ENCODE measurements at regions not wholly inside any gene's neighbourhood (a gene's known extent, or its start where the extent isn't known, plus 50 kb on each side); places are given as distances from the start of the nearest gene placed in this dataset.

DNA sequence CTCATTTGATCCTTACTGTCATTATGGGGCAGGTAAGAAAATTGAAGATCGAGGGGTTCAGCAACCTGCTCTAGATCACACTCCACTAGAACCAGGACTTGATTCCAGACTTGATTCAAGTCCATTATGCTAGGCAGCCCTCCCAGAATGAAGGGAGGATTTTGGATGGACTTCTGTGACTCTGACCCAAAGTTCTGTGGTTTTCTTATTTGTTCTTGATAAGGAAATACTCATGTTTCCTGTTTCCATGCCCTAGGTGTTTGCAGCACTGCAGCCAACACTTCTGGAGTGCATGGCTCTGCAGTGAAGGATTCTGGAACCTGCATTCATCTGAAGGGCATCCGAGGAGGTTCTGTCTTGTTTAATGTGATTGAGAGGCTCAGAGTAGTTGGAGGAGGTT, 140.0 kb downstream of the FCRL5 start:
- no peak overlapping the region for H3K4me3 Mint-ChIP-seq
- no peak overlapping the region for H3K27ac Mint-ChIP-seq
- H3K27me3 Mint-ChIP-seq (ENCODE audit: insufficient read depth): peaks cover 17% of the 10 kb centered on the region
- DNase-seq: no peak
- H3K4me1 Mint-ChIP-seq (ENCODE audit: low read depth): no peaks in the 10 kb centered on the region
- TF ChIP-seq, protein P1, sequence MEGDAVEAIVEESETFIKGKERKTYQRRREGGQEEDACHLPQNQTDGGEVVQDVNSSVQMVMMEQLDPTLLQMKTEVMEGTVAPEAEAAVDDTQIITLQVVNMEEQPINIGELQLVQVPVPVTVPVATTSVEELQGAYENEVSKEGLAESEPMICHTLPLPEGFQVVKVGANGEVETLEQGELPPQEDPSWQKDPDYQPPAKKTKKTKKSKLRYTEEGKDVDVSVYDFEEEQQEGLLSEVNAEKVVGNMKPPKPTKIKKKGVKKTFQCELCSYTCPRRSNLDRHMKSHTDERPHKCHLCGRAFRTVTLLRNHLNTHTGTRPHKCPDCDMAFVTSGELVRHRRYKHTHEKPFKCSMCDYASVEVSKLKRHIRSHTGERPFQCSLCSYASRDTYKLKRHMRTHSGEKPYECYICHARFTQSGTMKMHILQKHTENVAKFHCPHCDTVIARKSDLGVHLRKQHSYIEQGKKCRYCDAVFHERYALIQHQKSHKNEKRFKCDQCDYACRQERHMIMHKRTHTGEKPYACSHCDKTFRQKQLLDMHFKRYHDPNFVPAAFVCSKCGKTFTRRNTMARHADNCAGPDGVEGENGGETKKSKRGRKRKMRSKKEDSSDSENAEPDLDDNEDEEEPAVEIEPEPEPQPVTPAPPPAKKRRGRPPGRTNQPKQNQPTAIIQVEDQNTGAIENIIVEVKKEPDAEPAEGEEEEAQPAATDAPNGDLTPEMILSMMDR (IDR thresholded peaks at IDR 0.05): no peak
- no peaks in the 10 kb centered on the region for H3K9me3 Mint-ChIP-seq
- H3K36me3 Mint-ChIP-seq (ENCODE audit: low read depth): no peaks in the 10 kb centered on the region

DNA sequence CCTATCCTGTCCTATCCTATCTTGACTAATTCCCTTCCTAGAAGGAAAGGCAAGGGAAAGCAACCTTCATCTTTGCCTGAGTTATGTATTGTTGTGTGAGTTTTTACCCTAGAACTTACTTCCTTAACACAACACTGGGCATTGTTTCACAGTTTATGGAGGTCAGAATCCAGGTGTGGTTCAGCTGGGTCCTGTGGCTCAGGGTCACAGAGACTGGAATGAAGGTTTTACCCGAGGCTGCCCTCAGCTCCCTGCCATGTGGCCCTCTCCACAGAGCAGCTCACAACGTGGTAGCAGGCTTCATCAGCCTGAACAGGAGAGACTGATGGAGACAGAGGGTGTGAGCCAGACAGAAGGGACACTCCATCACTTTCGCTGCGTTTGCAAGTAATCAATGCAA, 140.5 kb downstream of the FCRL5 start:
- Mint-ChIP-seq H3K4me1 (ENCODE audit: low read depth) (no peaks in the 10 kb centered on the region), H3K9me3 (no peaks in the 10 kb centered on the region), H3K4me3 (no peak overlapping the region), H3K27me3 (ENCODE audit: insufficient read depth) (peaks cover 17% of the 10 kb centered on the region), H3K27ac (no peak overlapping the region), H3K36me3 (ENCODE audit: low read depth) (no peaks in the 10 kb centered on the region)
- TF ChIP-seq, protein P1 (IDR thresholded peaks at IDR 0.05): no peak
- no peak for DNase-seq

DNA sequence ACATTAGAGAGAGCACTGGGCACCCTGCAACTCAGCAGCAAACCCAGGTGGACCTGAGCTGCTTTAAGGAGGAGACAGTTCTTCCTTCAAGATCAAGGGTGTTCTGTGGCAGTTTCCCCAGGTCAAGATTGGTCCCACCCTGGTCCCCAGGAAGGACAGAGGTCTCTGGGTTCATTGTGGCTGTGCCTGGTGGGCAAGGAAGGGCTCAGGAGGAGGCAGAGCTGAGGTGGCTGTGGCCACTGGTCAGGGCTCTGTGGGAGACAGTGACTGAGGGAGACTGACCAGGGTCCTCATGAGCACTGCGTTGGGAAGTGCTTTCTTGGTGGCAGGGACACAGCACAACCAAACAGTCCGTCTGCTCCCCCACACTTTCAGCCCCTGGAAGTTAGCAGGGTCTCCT, 141.3 kb downstream of the FCRL5 start:
- H3K27ac Mint-ChIP-seq: no peak overlapping the region
- peaks cover 20% of the 10 kb centered on the region for H3K27me3 Mint-ChIP-seq (ENCODE audit: insufficient read depth)
- no peak for DNase-seq
- H3K4me3 Mint-ChIP-seq: no peak overlapping the region
- H3K9me3 Mint-ChIP-seq: no peaks in the 10 kb centered on the region
- no peaks in the 10 kb centered on the region for H3K36me3 Mint-ChIP-seq (ENCODE audit: low read depth)
- H3K4me1 Mint-ChIP-seq (ENCODE audit: low read depth): no peaks in the 10 kb centered on the region
- TF ChIP-seq, protein P1 (IDR thresholded peaks at IDR 0.05): no peak

DNA sequence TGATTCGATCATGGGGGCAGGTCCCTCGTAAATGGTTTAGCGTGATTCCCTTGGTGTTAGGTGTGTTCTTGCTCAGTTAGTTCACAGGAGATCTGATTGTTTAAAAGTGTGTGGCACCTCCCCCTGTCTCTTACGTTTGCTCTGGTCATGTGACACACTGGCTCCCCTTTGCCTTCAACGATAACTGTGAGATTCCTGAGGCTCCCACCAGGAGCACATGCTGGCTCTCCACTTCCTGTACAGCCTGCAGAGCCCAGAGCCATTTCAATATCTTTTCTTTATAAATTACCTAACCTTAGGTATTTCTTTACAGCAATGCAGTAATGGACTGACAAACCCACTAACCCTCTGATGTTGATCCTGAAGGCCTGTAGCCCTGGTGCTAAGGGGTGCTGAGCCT, 141.9 kb downstream of the FCRL5 start:
- Mint-ChIP-seq H3K4me1 (ENCODE audit: low read depth) (no peaks in the 10 kb centered on the region), H3K27ac (no peak overlapping the region), H3K9me3 (no peaks in the 10 kb centered on the region), H3K36me3 (ENCODE audit: low read depth) (no peaks in the 10 kb centered on the region), H3K27me3 (ENCODE audit: insufficient read depth) (peaks cover 20% of the 10 kb centered on the region), H3K4me3 (no peak overlapping the region)
- TF ChIP-seq, protein P1 (IDR thresholded peaks at IDR 0.05): no peak
- no peak for DNase-seq

DNA sequence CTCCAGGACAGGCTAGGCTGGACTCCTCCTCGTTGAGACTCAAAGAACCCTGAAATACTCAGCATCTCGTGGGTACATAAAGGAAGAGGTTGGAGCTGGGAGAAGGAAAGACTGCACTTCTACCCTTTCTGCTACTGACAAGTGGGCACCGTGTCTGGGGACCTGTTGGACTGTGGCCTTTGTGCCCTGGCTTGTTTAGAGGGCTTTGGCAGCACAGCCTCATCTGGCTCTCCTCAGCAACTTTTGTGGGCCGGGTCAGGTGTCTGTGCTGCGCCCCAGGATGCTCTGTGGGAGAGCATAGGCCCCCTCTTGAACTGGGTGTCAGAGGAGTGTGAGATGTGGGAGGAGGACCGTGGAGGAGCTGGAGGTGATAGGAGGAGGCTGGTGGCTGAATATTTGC, 142.4 kb downstream of the FCRL5 start:
- TF ChIP-seq, protein P1 (IDR thresholded peaks at IDR 0.05): no peak
- H3K4me3 Mint-ChIP-seq: no peak overlapping the region
- DNase-seq: no peak
- H3K27me3 Mint-ChIP-seq (ENCODE audit: insufficient read depth): peaks cover 20% of the 10 kb centered on the region
- no peaks in the 10 kb centered on the region for H3K9me3 Mint-ChIP-seq
- H3K27ac Mint-ChIP-seq: no peak overlapping the region
- no peaks in the 10 kb centered on the region for H3K36me3 Mint-ChIP-seq (ENCODE audit: low read depth)
- H3K4me1 Mint-ChIP-seq (ENCODE audit: low read depth): no peaks in the 10 kb centered on the region

DNA sequence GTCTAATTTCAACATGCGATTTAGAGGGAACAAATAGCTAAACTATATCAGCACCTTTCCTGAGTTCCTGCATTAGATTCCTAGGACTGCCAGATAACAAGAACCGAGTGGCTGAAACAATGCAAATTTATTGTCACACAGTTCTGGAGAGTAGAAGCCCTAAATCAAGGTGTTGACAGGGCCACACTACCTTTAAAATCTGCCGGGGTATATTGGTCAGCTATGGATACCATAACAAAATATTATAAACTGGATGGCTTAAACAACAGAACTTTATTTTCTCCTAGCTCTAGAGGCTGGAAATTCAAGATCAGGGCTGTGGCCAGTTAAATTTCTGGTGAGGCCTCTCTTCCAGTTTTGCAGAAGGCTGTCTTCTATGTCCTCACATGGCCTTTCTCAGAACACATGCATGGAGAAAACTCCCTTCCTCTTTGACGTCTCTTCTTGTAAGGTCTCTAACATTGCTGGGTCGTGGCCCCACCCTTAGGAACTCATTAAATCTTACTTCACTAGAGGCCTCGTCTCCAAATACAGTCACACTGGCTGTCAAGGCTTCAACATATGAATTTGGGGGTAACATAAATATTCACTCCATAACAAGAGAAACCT, 144.3 kb downstream of the FCRL5 start:
- TF ChIP-seq, protein P1 (IDR thresholded peaks at IDR 0.05): no peak
- peaks cover 18% of the 10 kb centered on the region for H3K27me3 Mint-ChIP-seq (ENCODE audit: insufficient read depth)
- no peak overlapping the region for H3K4me3 Mint-ChIP-seq
- no peak for DNase-seq
- H3K4me1 Mint-ChIP-seq (ENCODE audit: low read depth): no peaks in the 10 kb centered on the region
- H3K27ac Mint-ChIP-seq: no peak overlapping the region
- no peaks in the 10 kb centered on the region for H3K9me3 Mint-ChIP-seq
- H3K36me3 Mint-ChIP-seq (ENCODE audit: low read depth): no peaks in the 10 kb centered on the region

Measured in HFFc6 (cell line).